ENCODE measurements at regions not wholly inside any gene's neighbourhood (a gene's known extent, or its start where the extent isn't known, plus 50 kb on each side); places are given as distances from the start of the nearest gene placed in this dataset.

DNA sequence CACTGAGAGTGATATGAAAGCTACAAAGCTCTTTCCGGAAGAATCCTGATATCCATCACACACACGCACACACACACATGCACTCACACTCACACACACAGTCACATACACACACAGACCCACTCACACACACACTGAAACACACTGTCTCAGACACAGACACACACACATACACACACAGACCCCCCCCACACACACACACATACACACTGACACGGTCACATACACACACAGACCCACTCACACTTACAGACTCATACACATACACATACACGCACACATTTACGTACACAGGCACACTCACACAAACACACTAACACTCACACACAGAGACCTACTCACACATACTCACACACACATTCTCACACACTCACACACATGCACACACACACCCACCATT, 58.6 kb downstream of the LIG4 start:
- ATAC-seq (no peak), DNase-seq (ENCODE audit: extremely low read depth in 1 of 4, low spot score in 3 of 4) (no peak), FAIRE-seq (no peak)
- Histone ChIP-seq H3K9ac (ENCODE audit: insufficient read depth in 1 of 2, low read depth in 2 of 2, low read length in 2 of 2) (no peak overlapping the region), H3K79me2 (ENCODE audit: control insufficient read depth, insufficient read depth, low read length) (no peaks in the 10 kb centered on the region), H3K27me3 (ENCODE audit: control insufficient read depth in 2 of 2, insufficient read depth in 2 of 2, low read length in 2 of 2) (no peaks in the 10 kb centered on the region), H4K20me1 (replicated peaks; ENCODE audit: control insufficient read depth, insufficient read depth, low read length) (no peaks in the 10 kb centered on the region), H2AFZ (ENCODE audit: low read depth, low read length) (no peak overlapping the region), H3K27ac (ENCODE audit: extremely low read depth, low read depth, low read length) (no peak overlapping the region), H3K4me3 (no peak overlapping the region), H3K9me1 (ENCODE audit: control insufficient read depth, insufficient read depth, low read length) (no peaks in the 10 kb centered on the region), H3K9me3 (replicated peaks; ENCODE audit: control insufficient read depth, insufficient read depth, low read depth, low read length) (no peaks in the 10 kb centered on the region), H3K4me1 (replicated peaks in 1 of 2; ENCODE audit: control insufficient read depth in 2 of 2, insufficient read depth in 2 of 2, low read length in 2 of 2) (no peaks in the 10 kb centered on the region), H3K36me3 (ENCODE audit: control insufficient read depth, insufficient read depth, low read length) (no peaks in the 10 kb centered on the region), H3K4me2 (ENCODE audit: insufficient read depth, low read length) (no peak overlapping the region)
- ChIA-PET POLR2A (no interaction called here), CTCF (ENCODE audit: low intra/inter-chr PET ratio) (no interaction called here)
- 63% methylated on average over 5 of the region's 5 CpGs for WGBS (ENCODE audit: insufficient coverage, low coverage, missing lambda C conversion rate)
- no TSS peak for BruUV-seq (replicated peaks)
- in situ Hi-C loops (cut with MboI) (loop anchor here (5.0 kb wide), 1 partner anchor 944 kb away; no protein-coding TSS in a partner anchor), intact Hi-C loops (cut with micrococcal nuclease) (no loop called here)
- no peak for TF ChIP-seq NEUROD1 (IDR thresholded peaks at IDR 0.05; ENCODE audit: borderline replicate concordance, low read depth, low read length, partially characterized antibody)
- TF ChIP-seq HDGF (IDR thresholded peaks at IDR 0.05): no peak
- no peak for TF ChIP-seq E4F1 (CRISPR knock-in tag; IDR thresholded peaks at IDR 0.05; ENCODE audit: borderline replicate concordance)
- TF ChIP-seq LEF1 (IDR thresholded peaks at IDR 0.05): no peak
- no peak for TF ChIP-seq NR0B1 (IDR thresholded peaks at IDR 0.05; ENCODE audit: partially characterized antibody)
- TF ChIP-seq, protein P1, sequence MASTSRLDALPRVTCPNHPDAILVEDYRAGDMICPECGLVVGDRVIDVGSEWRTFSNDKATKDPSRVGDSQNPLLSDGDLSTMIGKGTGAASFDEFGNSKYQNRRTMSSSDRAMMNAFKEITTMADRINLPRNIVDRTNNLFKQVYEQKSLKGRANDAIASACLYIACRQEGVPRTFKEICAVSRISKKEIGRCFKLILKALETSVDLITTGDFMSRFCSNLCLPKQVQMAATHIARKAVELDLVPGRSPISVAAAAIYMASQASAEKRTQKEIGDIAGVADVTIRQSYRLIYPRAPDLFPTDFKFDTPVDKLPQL (IDR thresholded peaks at IDR 0.05; ENCODE audit: extremely low read depth, insufficient read length): no peak
- TF ChIP-seq SAFB2 (IDR thresholded peaks at IDR 0.05; ENCODE audit: borderline replicate concordance, low read depth, low read length, severe bottlenecking): no peak
- no peak for TF ChIP-seq RNF2 (IDR thresholded peaks at IDR 0.05)
- TF ChIP-seq NR2C2 (CRISPR knock-in tag; IDR thresholded peaks at IDR 0.05): no peak
- TF ChIP-seq NR2C2 (tag; IDR thresholded peaks at IDR 0.05): no peak
- TF ChIP-seq, protein P2, sequence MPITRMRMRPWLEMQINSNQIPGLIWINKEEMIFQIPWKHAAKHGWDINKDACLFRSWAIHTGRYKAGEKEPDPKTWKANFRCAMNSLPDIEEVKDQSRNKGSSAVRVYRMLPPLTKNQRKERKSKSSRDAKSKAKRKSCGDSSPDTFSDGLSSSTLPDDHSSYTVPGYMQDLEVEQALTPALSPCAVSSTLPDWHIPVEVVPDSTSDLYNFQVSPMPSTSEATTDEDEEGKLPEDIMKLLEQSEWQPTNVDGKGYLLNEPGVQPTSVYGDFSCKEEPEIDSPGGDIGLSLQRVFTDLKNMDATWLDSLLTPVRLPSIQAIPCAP (CRISPR knock-in tag; IDR thresholded peaks at IDR 0.05; ENCODE audit: borderline replicate concordance): no peak
- no peak for TF ChIP-seq CHD4 (IDR thresholded peaks at IDR 0.05; ENCODE audit: insufficient read depth, insufficient replicate concordance, low read depth, low read length, poor library complexity, severe bottlenecking)
- no peak for TF ChIP-seq HMBOX1 (IDR thresholded peaks at IDR 0.05)

All from K562 (cell line).